Calu3 (cell line): ENCODE measurements at regions not wholly inside any gene's neighbourhood (a gene's known extent, or its start where the extent isn't known, plus 50 kb on each side); places are given as distances from the start of the nearest gene placed in this dataset.

ENCODE experiments used
- BruUV-seq: library from RNA; stranded (reverse); fragments of 400-500 nt; replicated peaks from 2 replicates; lab custom pipeline; 2021; lab: Mats Ljungman, UMichigan
- CTCF ChIA-PET: fragments of 300-600 bp; sonication (Branson Sonifier 250); formaldehyde crosslinking; loops from one replicate; lab custom pipeline; 2022; ENCODE audit warnings: antibody characterized with exemption; lab: Charles Lee
- DNase-seq: peaks from one replicate; pipeline ENCODE4 v3.0.0; 2022
- H3K27ac Mint-ChIP-seq: one replicate; pipeline ENCODE4 v1.8.0; 2022; ENCODE audit warnings: mixed read lengths; ENCODE audit not compliant: unreplicated experiment
- H3K27me3 Mint-ChIP-seq: one replicate; pipeline ENCODE4 v1.8.0; 2022; ENCODE audit warnings: mixed read lengths; ENCODE audit not compliant: unreplicated experiment
- H3K36me3 Mint-ChIP-seq: one replicate; pipeline ENCODE4 v1.8.0; 2022; ENCODE audit warnings: mild to moderate bottlenecking, moderate library complexity, mixed read lengths; ENCODE audit not compliant: insufficient read depth, unreplicated experiment
- H3K4me1 Mint-ChIP-seq: one replicate; pipeline ENCODE4 v1.8.0; 2022; ENCODE audit warnings: mild to moderate bottlenecking, low read depth, mixed read lengths; ENCODE audit not compliant: unreplicated experiment
- H3K4me3 Mint-ChIP-seq: one replicate; pipeline ENCODE4 v1.8.0; 2022; ENCODE audit warnings: mild to moderate bottlenecking, low read depth, moderate library complexity, mixed read lengths; ENCODE audit not compliant: unreplicated experiment
- H3K9me3 Mint-ChIP-seq: one replicate; pipeline ENCODE4 v1.8.0; 2022; ENCODE audit warnings: low read depth, mixed read lengths; ENCODE audit not compliant: unreplicated experiment
- intact Hi-C: fragments of 100-400 bp; cut with micrococcal nuclease; formaldehyde crosslinking; loops from one replicate; pipeline ENCODE4 v1.10.0; 2022; ENCODE audit not compliant: unreplicated experiment
- TF ChIP-seq, protein P1 (sequence below): fragments of 200-600 bp; IDR thresholded peaks from one replicate; pipeline ENCODE4 v1.8.0; 2022; ENCODE audit warnings: antibody characterized with exemption; ENCODE audit not compliant: unreplicated experiment

- TF ChIP-seq, protein P1, sequence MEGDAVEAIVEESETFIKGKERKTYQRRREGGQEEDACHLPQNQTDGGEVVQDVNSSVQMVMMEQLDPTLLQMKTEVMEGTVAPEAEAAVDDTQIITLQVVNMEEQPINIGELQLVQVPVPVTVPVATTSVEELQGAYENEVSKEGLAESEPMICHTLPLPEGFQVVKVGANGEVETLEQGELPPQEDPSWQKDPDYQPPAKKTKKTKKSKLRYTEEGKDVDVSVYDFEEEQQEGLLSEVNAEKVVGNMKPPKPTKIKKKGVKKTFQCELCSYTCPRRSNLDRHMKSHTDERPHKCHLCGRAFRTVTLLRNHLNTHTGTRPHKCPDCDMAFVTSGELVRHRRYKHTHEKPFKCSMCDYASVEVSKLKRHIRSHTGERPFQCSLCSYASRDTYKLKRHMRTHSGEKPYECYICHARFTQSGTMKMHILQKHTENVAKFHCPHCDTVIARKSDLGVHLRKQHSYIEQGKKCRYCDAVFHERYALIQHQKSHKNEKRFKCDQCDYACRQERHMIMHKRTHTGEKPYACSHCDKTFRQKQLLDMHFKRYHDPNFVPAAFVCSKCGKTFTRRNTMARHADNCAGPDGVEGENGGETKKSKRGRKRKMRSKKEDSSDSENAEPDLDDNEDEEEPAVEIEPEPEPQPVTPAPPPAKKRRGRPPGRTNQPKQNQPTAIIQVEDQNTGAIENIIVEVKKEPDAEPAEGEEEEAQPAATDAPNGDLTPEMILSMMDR = no peak
- Mint-ChIP-seq H3K9me3 (no peaks in the 10 kb centered on the region), H3K4me1 (no peaks in the 10 kb centered on the region), H3K27ac (no peak overlapping the region), H3K27me3 (peaks cover 13% of the 10 kb centered on the region), H3K4me3 (no peak overlapping the region), H3K36me3 (no peaks in the 10 kb centered on the region)
- CTCF ChIA-PET = no interaction called here
- DNase-seq = no peak
- BruUV-seq = no TSS peak
- intact Hi-C loops = no loop called here
These were observed 160.4 kb downstream of the PRDM6 start for GRCh38 chr5:123249446-123249845.

DNA sequence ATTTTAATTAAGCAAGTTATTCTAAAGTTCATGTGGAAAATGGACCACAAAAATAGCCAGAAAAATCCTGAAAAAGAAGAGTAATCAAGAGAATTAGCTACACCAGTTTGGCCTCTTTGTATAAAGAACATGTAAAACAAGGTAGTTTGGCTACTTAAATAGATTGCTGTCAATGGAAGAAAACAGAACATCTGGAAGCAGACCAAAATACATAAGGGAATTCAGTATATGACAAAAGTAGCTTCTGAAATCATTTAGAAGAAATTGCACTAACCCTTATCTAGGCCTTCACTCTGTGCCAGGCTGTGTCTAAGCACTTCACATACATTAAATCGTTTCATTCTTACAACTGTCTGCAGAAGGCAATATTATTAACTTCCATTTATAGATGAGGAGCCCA, 156.6 kb downstream of the PRDM6 start:
- CTCF ChIA-PET = interaction anchor here (1.0 kb wide), 1 partner anchor 10 kb away, joined by 5 read pairs; no protein-coding TSS in a partner anchor

GRCh38 chr5:123244458-123244857, 155.4 kb downstream of the PRDM6 start:
- no peak overlapping the region for H3K27ac Mint-ChIP-seq
- BruUV-seq = no TSS peak
- DNase-seq = no peak
- no peaks in the 10 kb centered on the region for H3K36me3 Mint-ChIP-seq
- TF ChIP-seq, protein P1 = no peak
- CTCF ChIA-PET = no interaction called here
- H3K27me3 Mint-ChIP-seq = no peaks in the 10 kb centered on the region
- H3K4me1 Mint-ChIP-seq = no peaks in the 10 kb centered on the region
- intact Hi-C loops = no loop called here
- no peak overlapping the region for H3K4me3 Mint-ChIP-seq
- no peaks in the 10 kb centered on the region for H3K9me3 Mint-ChIP-seq

More for the DNA sequence above, 156.6 kb downstream of the PRDM6 start:
- Mint-ChIP-seq H3K27ac (no peak overlapping the region), H3K4me1 (no peaks in the 10 kb centered on the region), H3K4me3 (no peak overlapping the region), H3K9me3 (no peaks in the 10 kb centered on the region), H3K27me3 (no peaks in the 10 kb centered on the region), H3K36me3 (no peaks in the 10 kb centered on the region)
- DNase-seq = no peak
- no TSS peak for BruUV-seq
- TF ChIP-seq, protein P1 = no peak
- intact Hi-C loops = no loop called here
